Stimulated activated CD8-positive, alpha-beta memory T cell treated with anti-CD3 and anti-CD28 coated beads, Interleukin-7, amount 100 ng/mL, for 48 hours (primary cell): ENCODE measurements at regions not wholly inside any gene's neighbourhood (a gene's known extent, or its start where the extent isn't known, plus 50 kb on each side); places are given as distances from the start of the nearest gene placed in this dataset.
"Not testable (repeated sequence)": the region's sequence is repeated elsewhere in the genome, so short reads cannot be mapped to it uniquely, and the experiment has no call there.

ENCODE experiments used
- DNase-seq, 2 donors: peaks; one replicate each; pipeline ENCODE4 v3.0.0-alpha.2; 2020; ENCODE audit warnings: low read depth in 1 of 2; ENCODE audit errors: extremely low read depth in 1 of 2

DNA sequence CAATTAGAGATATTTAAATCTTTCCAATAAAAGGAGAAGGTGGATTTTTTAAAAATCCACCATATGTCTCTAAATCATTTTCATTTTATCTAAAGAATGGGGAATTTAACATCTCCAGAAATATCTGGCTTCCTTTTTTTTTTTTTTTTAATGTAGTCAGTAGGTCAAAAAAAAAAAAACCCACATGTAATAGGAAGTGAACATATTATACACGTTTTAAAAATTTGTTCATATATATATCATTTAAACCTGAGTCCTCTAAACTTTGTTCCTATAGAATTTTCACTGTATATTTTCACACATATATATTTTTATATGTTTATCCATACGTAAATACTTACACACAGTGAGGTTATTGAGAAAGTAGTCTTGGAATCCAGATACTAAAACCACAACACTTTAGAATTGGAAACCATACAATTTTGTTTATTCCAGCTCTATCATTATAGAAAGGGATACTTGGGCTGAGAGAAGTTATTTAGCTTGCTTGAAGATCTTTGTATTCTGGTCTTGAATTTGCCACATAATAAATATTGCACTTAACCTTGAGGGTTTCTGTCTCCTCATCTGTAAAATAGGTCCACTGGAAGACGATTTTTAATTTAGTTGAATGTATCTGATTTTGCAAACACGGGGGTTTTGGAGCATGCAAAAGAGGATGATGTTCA is 62.1 kb upstream of the ZNF217 start:
- DNase-seq: no peak

DNA sequence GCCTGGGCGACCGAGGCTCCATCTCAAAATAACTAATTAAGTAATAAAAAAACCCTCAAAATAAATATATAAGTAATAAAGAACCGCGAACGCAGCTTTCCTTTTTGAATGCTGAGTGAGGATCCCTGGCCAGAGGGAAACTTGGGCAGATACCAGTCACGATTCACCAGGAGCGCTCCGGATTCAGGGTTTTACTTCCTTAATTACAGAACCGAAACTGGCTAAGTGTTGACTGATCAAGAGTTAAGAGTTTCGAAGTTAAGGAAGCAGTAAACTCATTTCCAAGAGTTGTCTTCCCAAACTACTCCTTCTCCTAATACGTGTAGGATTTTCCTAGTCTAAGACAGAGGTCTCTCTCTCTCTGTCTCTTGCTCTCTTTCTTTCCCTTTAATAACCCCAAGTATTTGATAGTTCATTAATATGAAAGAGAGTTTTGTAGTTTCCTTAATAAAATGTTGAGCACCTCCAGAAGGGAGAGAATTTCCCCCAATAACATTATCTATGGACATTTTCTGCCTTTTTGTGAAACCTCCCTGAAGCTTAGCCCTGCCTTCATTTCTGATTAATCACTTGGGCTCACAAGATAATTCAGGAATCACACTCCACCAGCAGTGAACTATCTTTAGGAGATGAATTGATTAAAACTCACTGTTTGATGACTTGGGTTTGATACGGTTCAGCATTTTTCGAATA is 61.4 kb upstream of the ZNF217 start:
- no peak for DNase-seq

DNA sequence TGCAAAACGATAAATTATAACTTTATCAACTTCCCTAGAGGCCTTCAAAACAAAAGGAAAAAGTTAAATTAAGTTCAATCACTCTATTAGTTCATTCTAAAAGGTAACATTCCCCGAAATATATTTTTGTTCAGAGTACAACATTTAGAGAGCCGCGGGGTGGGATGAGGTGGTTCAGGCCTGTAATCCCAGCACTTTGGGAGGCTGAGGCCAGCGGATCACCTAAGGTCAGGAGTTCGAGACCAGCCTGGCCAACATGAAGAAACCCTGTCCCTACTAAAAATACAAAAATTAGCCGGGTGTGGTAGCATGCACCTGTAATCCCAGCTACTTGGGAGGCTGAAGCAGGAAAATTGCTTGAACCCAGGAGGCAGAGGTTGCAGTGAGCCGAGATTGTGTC is 60.9 kb upstream of the ZNF217 start:
- DNase-seq: not testable (repeated sequence)

DNA sequence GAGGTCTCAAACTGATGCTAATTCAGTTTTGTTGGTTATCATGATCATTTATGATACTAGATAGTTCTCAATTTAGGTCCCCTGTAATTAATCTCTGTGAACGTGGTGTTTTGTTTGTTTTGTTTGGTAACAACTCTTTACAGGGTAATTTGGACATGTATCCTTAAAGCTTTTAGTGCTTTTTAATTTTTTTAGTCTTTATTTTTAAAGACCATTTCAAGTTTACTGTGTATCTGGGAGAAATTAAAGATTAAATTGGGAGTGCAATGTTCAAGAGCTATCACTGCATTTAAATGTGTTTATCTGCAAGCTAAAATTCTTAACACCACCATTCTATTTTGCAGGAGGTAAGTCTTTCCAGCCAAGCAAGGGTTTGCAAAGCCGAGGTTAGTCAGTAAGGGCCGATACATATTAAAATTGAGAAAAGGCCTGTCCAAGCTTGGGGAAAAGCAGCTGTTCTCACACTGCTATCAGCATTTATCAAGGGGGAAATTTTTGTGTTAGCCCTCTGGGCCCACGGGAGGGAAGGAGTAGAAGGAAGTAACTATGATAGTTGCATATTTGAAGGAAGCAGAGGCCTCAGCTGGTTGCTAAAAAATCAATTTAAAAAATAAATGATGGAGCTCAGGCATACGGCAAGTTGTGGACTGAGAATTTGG is 59.3 kb upstream of the ZNF217 start:
- no peak for DNase-seq

DNA sequence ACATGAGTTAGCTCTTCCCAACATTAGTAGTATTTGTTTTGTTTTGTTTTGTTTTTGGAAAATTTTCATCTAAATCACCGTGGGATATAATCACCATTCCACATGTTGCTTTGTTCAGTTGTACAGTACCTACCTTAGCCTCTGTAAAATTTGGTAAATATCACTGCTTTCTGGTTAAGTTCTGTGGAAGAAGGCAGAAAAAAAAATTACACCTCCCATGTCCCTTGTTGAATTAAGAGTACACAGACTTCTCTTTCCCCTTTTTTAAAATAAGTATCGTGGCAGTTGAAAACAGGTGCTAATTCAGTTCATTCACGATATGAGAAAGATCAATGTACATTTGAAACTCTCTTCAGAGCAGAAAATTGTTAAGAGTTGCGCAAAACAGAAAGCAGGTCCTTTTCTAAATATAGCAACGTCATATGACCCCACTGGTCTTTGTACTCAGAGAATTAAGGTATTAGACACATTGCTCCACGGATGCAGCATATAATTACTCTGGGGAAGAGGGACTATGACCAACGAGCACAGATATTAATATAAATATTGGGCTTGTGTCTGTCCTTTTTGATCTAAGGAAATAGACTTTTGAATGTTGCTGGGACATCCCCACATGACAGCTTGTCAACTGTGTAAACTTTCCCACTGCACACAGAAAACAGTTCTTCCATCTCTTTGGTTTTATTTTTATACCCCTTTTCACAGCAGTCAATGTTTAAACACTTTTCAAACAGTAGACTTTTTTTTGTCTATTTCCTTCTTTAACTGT is 58.6 kb upstream of the ZNF217 start:
- DNase-seq: no peak

DNA sequence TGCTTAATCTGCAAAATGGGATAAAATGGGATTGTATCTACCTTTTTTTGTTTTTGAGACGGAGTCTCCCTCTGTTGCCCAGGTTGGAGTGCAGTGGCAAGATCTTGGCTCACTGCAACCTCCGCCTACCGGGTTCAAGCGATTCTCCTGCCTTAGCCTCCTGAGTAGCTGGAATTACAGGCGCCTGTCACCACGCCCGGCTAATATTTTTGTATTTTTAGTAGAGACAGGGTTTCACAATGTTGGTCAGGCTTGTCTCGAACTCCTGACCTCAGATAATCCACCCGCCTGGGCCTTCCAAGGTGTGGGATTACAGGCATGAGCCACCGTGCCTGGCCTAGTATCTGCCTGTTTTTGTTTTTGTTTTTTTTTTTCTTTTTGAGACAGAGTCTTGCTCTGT is 55.9 kb upstream of the ZNF217 start:
- DNase-seq: not testable (repeated sequence)

DNA sequence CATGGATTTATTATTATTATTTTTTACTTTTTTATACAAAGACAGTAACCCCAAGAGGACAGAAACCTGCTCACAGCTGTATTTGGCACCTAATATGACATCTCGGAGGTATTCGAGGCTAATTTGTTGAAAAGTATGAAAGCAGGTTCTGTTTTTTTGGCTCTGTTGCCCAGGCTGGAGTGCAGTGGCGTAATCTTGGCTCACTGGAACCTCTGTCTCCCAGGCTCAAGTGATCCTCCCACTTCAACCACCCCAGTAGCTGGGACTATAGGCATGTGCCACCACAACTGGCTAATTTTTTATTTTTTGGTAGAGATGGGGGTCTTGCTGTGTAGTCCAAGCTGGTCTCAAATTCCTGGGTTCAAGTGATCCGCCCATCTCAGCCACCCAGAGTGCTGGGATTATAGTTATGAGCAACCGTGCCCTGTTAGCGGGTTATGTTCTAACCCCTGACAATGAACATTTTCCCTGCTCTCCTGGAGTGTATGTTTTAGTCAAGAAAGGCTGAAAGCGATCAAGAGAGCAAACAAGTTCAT is 53.7 kb upstream of the ZNF217 start:
- no peak for DNase-seq

DNA sequence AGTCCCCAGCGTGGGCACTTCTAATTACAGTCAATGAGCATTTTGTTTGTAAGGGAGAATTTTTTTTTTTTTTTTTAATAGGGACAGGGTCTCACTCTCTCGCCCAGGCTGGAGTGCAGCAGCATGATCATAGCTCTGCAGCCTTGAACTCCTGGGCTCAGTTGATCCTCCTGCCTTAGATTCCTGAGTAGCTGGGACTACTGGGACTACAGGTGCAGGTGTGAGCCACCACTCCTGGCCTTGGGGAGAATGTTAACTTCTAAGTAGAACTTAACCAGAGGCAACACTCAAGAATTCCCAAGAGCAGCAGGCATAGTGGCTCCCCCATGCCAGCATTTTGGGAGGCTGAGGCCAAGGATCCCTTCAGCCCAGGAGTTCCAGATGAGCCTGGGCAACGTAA is 52.9 kb upstream of the ZNF217 start:
- DNase-seq: no peak

DNA sequence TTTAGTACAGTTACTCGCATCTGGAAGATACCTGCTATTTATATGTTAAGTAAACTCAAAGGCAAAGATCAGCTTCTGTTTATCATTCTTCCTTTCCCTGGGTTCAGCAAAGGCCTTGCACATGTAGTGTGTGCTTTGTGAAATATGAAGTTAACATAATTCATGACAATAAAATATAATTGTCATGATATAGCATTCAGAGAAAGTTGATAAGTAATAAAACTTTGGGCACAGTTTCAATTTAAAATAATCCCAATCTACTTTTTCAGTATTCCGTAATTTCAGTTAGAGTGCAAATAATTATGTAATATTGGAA is 51.9 kb upstream of the ZNF217 start:
- no peak for DNase-seq

DNA sequence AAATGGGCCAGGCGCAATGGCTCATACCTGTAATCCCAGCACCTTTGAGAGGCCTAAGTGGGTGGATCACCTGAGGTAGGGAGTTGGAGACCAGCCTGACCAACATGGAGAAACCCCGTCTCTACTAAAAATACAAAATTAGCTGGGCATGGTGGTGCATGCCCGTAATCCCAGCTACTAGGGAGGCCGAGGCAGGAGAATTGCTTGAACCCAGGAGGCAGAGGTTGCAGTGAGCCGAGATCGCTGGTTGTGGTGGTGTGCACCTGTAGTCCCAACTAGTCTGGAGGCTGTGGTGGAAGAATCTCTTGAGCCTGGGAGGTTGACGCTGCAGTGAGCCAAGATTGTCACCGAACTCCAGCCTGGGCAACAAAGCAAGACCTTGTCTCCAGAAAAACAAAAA is 50.5 kb upstream of the ZNF217 start:
- DNase-seq: not testable (repeated sequence)
